Stimulated activated naive CD8-positive, alpha-beta T cell treated with anti-CD3 and anti-CD28 coated beads, Interleukin-15, Interleukin-2, amounts not matched to agents 100 U/mL and 50 U/mL, for 24 hours (primary cell): ENCODE measurements at regions not wholly inside any gene's neighbourhood (a gene's known extent, or its start where the extent isn't known, plus 50 kb on each side); places are given as distances from the start of the nearest gene placed in this dataset.

Source experiments
- ATAC-seq: fragments of 150-1000 bp; cut with Tn5 transposase; one replicate; pipeline ENCODE4 v1.10.0; 2021
- DNase-seq: peaks from one replicate; pipeline ENCODE4 v3.0.0; 2021

GRCh38 chr18:54100920-54101470 lies 123.5 kb downstream of the MBD2 start:
- ATAC-seq, result no peak
- DNase-seq, result no peak

- ATAC-seq (no peak), DNase-seq (no peak)
Observed at GRCh38 chr18:54100466-54100865, 124.0 kb downstream of the MBD2 start.

DNA sequence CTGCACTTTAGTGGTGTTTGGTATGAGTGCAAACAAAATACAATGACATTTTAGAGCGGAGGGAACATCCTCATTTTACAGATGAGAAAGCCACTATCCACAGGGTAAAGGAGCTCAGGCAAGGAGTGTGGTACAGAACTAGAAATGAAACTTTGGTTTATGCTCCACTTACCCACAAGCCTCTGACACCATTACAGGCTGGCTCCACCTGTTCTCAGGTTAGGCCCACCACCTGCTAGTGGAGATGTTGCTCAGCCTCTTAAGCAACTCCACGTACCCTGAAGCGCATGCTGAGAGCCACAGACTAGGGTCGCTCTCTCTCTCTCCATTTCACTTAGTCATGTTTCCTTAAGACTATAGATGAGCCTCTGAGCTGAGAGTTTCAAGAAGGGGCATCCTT lies 130.0 kb downstream of the MBD2 start:
- no peak for ATAC-seq
- no peak for DNase-seq

DNA sequence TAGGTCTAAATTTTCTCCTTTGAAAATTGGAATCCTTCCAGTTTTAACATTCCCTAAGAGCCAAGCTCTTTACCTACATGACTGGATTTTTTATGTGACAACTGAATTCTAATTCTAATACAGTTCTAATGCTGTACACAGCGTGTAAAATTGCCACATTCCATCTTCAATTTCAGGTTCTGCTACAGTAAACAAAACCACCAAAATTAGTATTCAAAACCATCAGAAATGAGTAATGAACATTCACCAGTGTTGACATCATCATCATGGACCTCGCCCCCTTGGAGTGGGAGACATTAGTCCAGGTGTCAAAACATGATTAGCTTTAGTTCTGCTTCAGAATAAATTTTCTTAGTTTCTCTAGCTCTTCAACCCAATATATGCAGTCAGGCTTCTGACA lies 133.6 kb downstream of the MBD2 start:
- ATAC-seq (no peak), DNase-seq (no peak)

DNA sequence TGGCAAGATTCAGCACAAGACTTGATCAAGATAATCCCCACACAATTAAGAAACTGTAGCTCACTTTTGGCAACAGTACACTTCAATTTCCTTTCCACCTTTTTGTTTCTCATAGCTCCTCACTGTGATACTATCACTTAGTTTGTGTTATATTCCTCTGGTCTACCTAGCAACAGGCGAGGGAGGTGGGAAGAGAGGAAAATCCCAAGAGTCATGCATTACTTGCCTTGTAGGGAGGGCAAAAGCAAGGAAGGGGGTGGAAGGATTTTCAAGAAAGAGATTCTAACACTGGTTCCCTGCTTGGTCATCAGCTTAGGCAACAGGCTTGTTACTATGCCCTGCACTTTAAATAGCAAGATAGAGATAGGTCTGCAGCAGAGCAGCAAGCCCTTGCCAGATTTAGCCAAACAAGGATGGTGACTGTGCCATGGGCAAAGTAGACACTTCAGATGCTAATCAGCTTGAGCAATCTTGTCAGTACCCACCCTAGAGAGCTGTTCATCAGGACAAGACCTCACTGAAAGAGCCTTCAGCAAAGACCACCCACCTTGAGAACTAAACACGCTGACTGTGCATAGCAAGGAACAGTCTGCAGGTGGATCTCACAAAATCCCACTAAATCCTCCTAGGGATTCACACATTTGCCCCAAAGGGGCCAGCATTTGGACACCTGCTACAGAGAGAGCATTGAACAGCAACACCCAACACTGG lies 134.6 kb downstream of the MBD2 start:
- DNase-seq, result no peak
- no peak for ATAC-seq

GRCh38 chr18:54086863-54087262 lies 137.6 kb downstream of the MBD2 start:
- DNase-seq (no peak), ATAC-seq (no peak)

DNA sequence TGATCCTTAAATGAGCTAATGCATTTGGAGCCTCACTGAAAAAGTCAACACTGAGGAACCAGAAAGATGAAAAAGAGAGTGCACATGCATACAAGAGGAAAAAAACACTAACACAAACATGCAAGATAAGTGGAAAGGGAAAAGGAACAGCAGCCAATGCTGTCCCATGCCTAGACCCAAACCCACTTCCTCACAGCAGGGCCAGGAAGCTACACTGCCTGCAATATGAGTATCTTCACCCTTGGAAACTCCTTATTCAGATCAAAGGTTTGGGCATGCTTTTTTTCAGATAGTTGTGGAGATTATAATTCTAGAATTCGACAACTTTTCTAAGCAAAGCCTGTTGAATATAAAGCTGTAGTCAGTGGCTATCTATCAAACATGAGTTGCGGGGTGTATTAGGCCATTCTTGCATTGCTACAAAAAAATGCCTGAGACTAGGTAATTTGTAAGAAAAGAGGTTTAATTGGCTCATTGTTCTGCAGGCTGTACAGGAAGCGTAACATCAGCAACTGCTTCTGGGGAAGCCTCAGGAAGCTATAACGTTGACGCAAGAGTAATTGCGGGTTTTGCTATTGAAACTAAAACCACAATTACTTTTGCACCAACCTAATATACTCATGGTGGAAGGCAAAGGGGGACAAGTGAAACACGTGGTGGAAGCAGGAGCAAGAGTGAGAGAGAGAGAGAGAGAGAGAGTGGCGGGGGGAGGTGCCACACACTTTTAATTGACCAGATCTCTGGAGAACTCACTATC lies 138.2 kb downstream of the MBD2 start:
- ATAC-seq (peak; percentile 73), DNase-seq (peak; percentile 5)

- DNase-seq, result no peak
Observed at GRCh38 chr18:54080858-54081257, 143.6 kb downstream of the MBD2 start.

DNA sequence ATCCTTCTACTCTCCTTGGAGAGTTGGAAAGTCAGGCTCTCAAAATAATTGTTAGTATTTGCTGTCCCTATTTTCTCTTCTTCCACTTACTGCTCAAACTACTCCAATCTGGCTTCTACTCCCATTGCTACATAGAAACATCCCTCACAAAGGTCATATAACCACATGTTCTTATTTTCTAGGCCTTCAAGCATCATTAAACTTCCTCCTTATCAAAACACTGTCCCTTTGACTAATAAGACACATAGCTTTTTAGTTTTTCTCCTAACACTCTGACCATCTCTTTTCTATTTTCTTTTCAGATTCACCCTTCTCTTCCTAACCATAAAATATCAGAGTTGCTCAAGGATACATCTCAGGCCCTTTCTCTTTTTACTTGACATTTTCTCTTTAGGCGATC lies 148.3 kb downstream of the MBD2 start:
- ATAC-seq (no peak), DNase-seq (no peak)

More at GRCh38 chr18:54080858-54081257, 143.6 kb downstream of the MBD2 start:
- no peak for ATAC-seq

GRCh38 chr18:54075689-54076088 lies 148.8 kb downstream of the MBD2 start:
- no peak for ATAC-seq

DNA sequence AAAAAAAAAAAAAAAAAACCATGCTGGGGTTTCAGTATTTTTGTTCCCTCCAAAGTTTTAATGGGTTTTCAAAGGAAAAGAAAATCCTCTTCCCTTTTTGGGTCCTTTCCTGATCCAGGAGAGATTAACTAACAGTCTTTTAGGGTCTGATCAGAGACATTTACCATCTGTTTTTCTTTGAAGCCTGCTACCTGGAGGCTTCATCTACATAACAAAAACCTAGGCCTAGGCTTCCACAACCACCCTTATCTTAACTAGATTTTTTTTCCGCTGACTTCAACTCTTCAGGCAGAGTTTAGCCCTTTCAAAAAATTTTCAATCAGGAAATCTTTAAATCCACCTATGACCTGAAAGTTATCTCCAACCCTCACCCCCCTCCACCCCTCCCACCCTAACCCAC lies 154.7 kb downstream of the MBD2 start:
- ATAC-seq, result no peak
- DNase-seq, result no peak

More at GRCh38 chr18:54075689-54076088, 148.8 kb downstream of the MBD2 start:
- DNase-seq, result no peak

- no peak for ATAC-seq
- no peak for DNase-seq
Observed at GRCh38 chr18:54060343-54061005, 164.0 kb downstream of the MBD2 start.

- DNase-seq, result no peak
- ATAC-seq, result no peak
Observed at GRCh38 chr18:54052732-54053429, 171.6 kb downstream of the MBD2 start.

DNA sequence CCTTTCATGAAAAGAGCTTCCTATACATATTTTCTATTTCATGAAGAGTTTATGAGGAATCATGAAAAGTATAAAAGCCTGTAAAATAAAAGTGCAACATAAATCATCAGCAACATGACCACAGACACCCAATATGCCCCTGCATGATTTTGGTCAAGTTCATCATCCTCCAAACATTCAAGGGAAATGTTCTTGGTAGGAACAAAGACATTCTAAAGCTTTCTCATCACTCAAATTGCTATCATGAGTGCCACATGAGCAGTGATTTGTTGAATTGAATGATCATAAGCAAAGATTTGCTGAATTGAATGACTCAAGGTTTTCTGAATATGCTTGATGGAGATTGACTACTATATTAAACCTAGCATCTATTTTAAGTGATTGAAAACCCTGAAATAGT lies 172.2 kb downstream of the MBD2 start:
- ATAC-seq, result no peak
- DNase-seq, result no peak

GRCh38 chr18:54043484-54044251 lies 180.8 kb downstream of the MBD2 start:
- ATAC-seq (no peak), DNase-seq (no peak)

DNA sequence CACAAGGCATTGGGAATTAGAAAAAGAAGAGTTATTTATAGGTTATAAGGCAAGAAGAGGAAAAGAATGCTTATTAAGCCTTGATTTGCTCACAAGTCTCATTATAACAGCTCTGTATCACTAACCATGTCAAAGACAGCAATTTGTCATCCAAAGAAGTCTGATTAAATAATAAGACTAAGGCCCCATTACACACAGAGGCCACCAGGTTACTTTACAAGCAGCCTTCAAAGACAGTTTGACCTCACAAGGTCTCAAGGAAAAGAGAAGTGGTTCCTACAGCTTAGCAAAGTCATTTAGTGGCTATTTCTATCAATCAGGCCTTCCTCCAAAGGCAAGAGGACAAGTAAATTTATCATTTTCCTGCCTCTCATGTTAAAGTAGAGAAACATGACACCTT lies 188.5 kb downstream of the MBD2 start:
- DNase-seq, result no peak
- ATAC-seq, result no peak

GRCh38 chr18:54033052-54033451 lies 191.4 kb downstream of the MBD2 start:
- DNase-seq (no peak), ATAC-seq (no peak)

DNA sequence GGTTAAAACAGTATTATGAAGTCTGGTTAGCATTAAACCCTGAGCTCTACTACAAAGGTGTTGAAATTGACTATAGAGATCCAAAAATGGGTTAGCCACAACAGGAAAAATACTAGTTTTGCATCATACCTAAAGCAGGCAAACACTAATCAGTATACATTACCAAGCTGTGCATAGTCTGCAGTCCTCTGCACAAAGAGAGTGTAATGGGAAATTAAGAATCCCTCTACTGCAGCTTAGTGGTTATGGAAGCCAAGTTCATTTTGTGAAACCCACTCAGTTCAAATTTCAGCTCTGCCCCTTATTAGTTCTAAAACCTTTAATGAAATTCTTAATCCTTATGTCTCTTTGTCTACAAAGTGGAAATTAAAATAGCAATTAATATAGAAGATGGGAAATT lies 192.1 kb downstream of the MBD2 start:
- DNase-seq (no peak), ATAC-seq (no peak)

- ATAC-seq (no peak), DNase-seq (no peak)
Observed at GRCh38 chr18:54031243-54031642, 193.2 kb downstream of the MBD2 start.

DNA sequence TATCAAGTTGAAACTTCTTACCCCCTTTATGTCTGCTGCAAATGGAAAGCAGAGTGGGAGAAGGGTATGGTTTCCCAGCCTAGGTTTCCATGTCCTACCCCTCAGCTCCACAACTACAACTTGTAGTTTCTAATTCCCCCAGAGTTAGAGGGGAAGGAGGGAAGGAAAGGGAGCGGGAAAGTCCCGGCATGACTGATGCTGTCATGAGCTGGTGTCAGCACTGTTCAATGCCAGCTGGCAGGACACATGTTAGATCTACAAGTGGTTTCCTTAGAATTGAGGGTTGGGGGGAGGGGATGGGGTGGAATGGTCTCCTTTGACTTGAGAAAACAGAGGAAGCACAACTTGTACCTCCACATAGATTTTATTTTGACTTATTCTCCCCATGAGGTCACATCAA lies 194.0 kb downstream of the MBD2 start:
- DNase-seq, result no peak
- no peak for ATAC-seq

DNA sequence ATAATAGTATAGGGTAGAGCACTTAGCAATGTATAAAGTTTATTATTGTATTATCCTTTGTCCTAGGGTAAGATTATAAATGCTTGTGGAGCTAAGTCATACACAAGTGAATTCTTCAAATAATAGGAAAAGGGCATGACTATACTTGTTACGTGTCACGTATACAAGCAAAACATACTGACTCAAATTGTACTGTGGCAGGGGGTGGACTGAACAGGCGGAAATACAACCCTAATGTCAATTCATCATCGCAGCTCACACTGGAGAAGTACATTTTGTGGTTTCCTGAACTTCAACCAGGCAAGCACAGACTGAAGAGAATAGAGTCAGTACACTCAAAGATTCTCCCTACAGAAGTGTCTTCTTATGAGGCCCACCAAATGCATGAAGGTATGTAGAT lies 201.0 kb downstream of the MBD2 start:
- ATAC-seq (peak; percentile 40), DNase-seq (no peak)

DNA sequence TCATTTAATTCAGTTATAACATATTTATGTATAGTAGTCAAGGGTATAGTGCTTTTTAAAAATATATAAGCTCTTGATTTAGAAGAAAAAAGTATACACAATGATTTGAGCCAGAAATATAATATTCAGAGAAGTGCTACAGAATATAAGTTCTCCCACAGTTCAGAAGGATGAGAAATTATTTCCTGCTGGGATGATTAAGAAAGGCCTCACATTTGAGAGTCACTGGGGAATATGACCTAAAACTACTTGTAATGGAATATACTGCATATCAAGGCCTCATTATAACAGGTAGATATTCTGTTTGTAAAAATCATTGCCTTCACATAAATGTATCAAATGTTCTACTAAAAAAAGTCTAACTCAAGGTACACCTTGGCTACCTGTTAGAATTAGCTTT lies 203.5 kb downstream of the MBD2 start:
- DNase-seq, result no peak

More for the DNA sequence above, 203.5 kb downstream of the MBD2 start:
- no peak for ATAC-seq
